DND-41 (cell line): ENCODE measurements at regions not wholly inside any gene's neighbourhood (a gene's known extent, or its start where the extent isn't known, plus 50 kb on each side); places are given as distances from the start of the nearest gene placed in this dataset.

ENCODE experiments used
- CTCF ChIP-seq: IDR thresholded peaks from 2 replicates; pipeline ENCODE4 v1.5.1; 2012; ENCODE audit warnings: borderline replicate concordance, low read length, moderate library complexity, mild to moderate bottlenecking; ENCODE audit not compliant: poor library complexity, severe bottlenecking; ENCODE audit errors: extremely low read depth
- EZH2 ChIP-seq: IDR thresholded peaks from 3 replicates; pipeline ENCODE4 v1.6.1; 2012; ENCODE audit warnings: borderline replicate concordance, low read depth, mild to moderate bottlenecking, moderate library complexity, low read length, inconsistent platforms; ENCODE audit not compliant: severe bottlenecking

GRCh38 chr15:39149636-39150150, 431.2 kb upstream of the THBS1 start:
- no peak for TF ChIP-seq CTCF
- no peak for TF ChIP-seq EZH2
